SH-SY5Y (cell line): ENCODE measurements at regions not wholly inside any gene's neighbourhood (a gene's known extent, or its start where the extent isn't known, plus 50 kb on each side); places are given as distances from the start of the nearest gene placed in this dataset.

ENCODE experiments used
- GATA2 ChIP-seq: IDR thresholded peaks from 2 replicates; pipeline ENCODE4 v1.6.1; 2011; ENCODE audit warnings: mild to moderate bottlenecking, low read depth, low read length
- GATA3 ChIP-seq: IDR thresholded peaks from 2 replicates; pipeline ENCODE4 v1.6.1; 2011; ENCODE audit warnings: low read depth, mild to moderate bottlenecking, low read length, moderate library complexity

GRCh38 chr4:89618151-89618550, 218.8 kb downstream of the SNCA start:
- TF ChIP-seq GATA2 (no peak), GATA3 (no peak)

- no peak for TF ChIP-seq GATA2
- TF ChIP-seq GATA3 = no peak
Observed at GRCh38 chr4:89617317-89617716, 219.6 kb downstream of the SNCA start.

- TF ChIP-seq GATA3 (no peak), GATA2 (no peak)
Observed at GRCh38 chr4:89616382-89616781, 220.6 kb downstream of the SNCA start.

- no peak for TF ChIP-seq GATA3
- TF ChIP-seq GATA2 = no peak
Observed at GRCh38 chr4:89615051-89615450, 221.9 kb downstream of the SNCA start.

- TF ChIP-seq GATA3 (no peak), GATA2 (no peak)
Observed at GRCh38 chr4:89614155-89614554, 222.8 kb downstream of the SNCA start.

- TF ChIP-seq GATA2 = no peak
- no peak for TF ChIP-seq GATA3
Observed at GRCh38 chr4:89610236-89610635, 226.7 kb downstream of the SNCA start.

- no peak for TF ChIP-seq GATA3
- no peak for TF ChIP-seq GATA2
Observed at GRCh38 chr4:89609756-89610155, 227.2 kb downstream of the SNCA start.

- TF ChIP-seq GATA3 (no peak), GATA2 (no peak)
Observed at GRCh38 chr4:89604951-89605350, 232.0 kb downstream of the SNCA start.

GRCh38 chr4:89599026-89599425, 237.9 kb downstream of the SNCA start:
- TF ChIP-seq GATA2 (no peak), GATA3 (no peak)

GRCh38 chr4:89598602-89599001, 238.4 kb downstream of the SNCA start:
- TF ChIP-seq GATA3 (no peak), GATA2 (no peak)

- TF ChIP-seq GATA3 (no peak), GATA2 (no peak)
Observed at GRCh38 chr4:89595125-89595789, 241.7 kb downstream of the SNCA start.

GRCh38 chr4:89590128-89590527, 246.8 kb downstream of the SNCA start:
- TF ChIP-seq GATA3 (no peak), GATA2 (no peak)

GRCh38 chr4:89588421-89588820, 248.5 kb downstream of the SNCA start:
- TF ChIP-seq GATA3 = no peak
- TF ChIP-seq GATA2 = no peak

GRCh38 chr4:89587364-89587763, 249.6 kb downstream of the SNCA start:
- TF ChIP-seq GATA3 (no peak), GATA2 (no peak)

- TF ChIP-seq GATA2 = no peak
- TF ChIP-seq GATA3 = no peak
Observed at GRCh38 chr4:89586864-89587263, 250.1 kb downstream of the SNCA start.

- TF ChIP-seq GATA3 (no peak), GATA2 (no peak)
Observed at GRCh38 chr4:89586318-89586717, 250.6 kb downstream of the SNCA start.
